GM12891 (cell line): ENCODE measurements at regions not wholly inside any gene's neighbourhood (a gene's known extent, or its start where the extent isn't known, plus 50 kb on each side); places are given as distances from the start of the nearest gene placed in this dataset.

Source experiments
- PAX5 ChIP-seq: IDR thresholded peaks from 2 replicates; pipeline ENCODE4 v1.6.1; 2011; ENCODE audit warnings: low read length, moderate library complexity, mild to moderate bottlenecking; ENCODE audit not compliant: insufficient read depth, severe bottlenecking
- POLR2A ChIP-seq: IDR thresholded peaks from 2 replicates; pipeline ENCODE4 v1.6.1; 2011; ENCODE audit warnings: low read depth, low read length, control low read depth
- POLR2AphosphoS5 ChIP-seq: IDR thresholded peaks from 2 replicates; pipeline ENCODE4 v1.6.1; 2011; ENCODE audit warnings: low read depth, low read length, control low read depth
- SPI1 ChIP-seq: IDR thresholded peaks from 2 replicates; pipeline ENCODE4 v1.6.1; 2011; ENCODE audit warnings: low read depth, low read length, control low read depth
- TAF1 ChIP-seq: IDR thresholded peaks from 2 replicates; pipeline ENCODE4 v1.6.1; 2011; ENCODE audit warnings: low read depth, low read length, control low read depth

- TF ChIP-seq POLR2A (no peak), TAF1 (no peak), POLR2AphosphoS5 (no peak), PAX5 (no peak), SPI1 (no peak)
Observed at GRCh38 chr12:112710414-112710813, 81.1 kb upstream of the RPH3A start.
